H9 (cell line): ENCODE measurements at regions not wholly inside any gene's neighbourhood (a gene's known extent, or its start where the extent isn't known, plus 50 kb on each side); places are given as distances from the start of the nearest gene placed in this dataset.
A peak's percentile ranks its signal among the peaks of the same experiment; 100 is the strongest.

Experiments used
- DNase-seq: peaks from one replicate; pipeline ENCODE4 v3.0.0-alpha.2; 2017
- H2AFZ ChIP-seq: one replicate; pipeline ENCODE4 v1.6.1; 2013; ENCODE audit warnings: mild to moderate bottlenecking, low read length, control low read depth, moderate library complexity
- H2AK5ac ChIP-seq: 2 replicates; pipeline ENCODE4 v1.6.1; 2013; ENCODE audit warnings: low read length, control low read depth, mixed read lengths; ENCODE audit not compliant: insufficient read length
- H2BK120ac ChIP-seq: one replicate; pipeline ENCODE4 v1.6.1; 2013; ENCODE audit warnings: low read depth, mild to moderate bottlenecking, low read length, control low read depth, inconsistent platforms; ENCODE audit not compliant: poor library complexity, severe bottlenecking
- H2BK12ac ChIP-seq: 2 replicates; pipeline ENCODE4 v1.6.1; 2013; ENCODE audit warnings: low read length, control low read depth, mixed read lengths, low read depth; ENCODE audit not compliant: insufficient read length
- H2BK15ac ChIP-seq: 2 replicates; pipeline ENCODE4 v1.6.1; 2013; ENCODE audit warnings: low read depth, low read length, control low read depth
- H2BK20ac ChIP-seq: one replicate; pipeline ENCODE4 v1.6.1; 2013; ENCODE audit warnings: low read depth, mild to moderate bottlenecking, low read length, control low read depth, inconsistent platforms; ENCODE audit not compliant: poor library complexity, severe bottlenecking
- H2BK5ac ChIP-seq: 2 replicates; pipeline ENCODE4 v1.6.1; 2013; ENCODE audit warnings: low read length, control low read depth, mixed read lengths; ENCODE audit not compliant: insufficient read length
- H3K14ac ChIP-seq: 2 replicates; pipeline ENCODE4 v1.6.1; 2013; ENCODE audit warnings: low read length, control low read depth; ENCODE audit not compliant: insufficient read depth
- H3K18ac ChIP-seq: 2 replicates; pipeline ENCODE4 v1.6.1; 2013; ENCODE audit warnings: low read depth, mild to moderate bottlenecking, mixed read lengths, low read length, control low read depth; ENCODE audit not compliant: insufficient read length
- H3K23ac ChIP-seq: 2 replicates; pipeline ENCODE4 v1.6.1; 2013; ENCODE audit warnings: low read length, control low read depth, mixed read lengths, low read depth; ENCODE audit not compliant: insufficient read length
- H3K23me2 ChIP-seq: 2 replicates; pipeline ENCODE4 v1.6.1; 2013; ENCODE audit warnings: low read depth, mild to moderate bottlenecking, mixed read lengths, low read length, control low read depth; ENCODE audit not compliant: insufficient read length, poor library complexity, severe bottlenecking
- H3K27ac ChIP-seq: 2 replicates; pipeline ENCODE4 v1.5.1; 2013; ENCODE audit warnings: low read length, control low read depth, mixed read lengths, low read depth; ENCODE audit not compliant: insufficient read length
- H3K27me3 ChIP-seq: 2 replicates; pipeline ENCODE4 v1.6.1; 2013; ENCODE audit warnings: low read length, control low read depth, inconsistent platforms; ENCODE audit not compliant: insufficient read depth
- H3K4ac ChIP-seq: 2 replicates; pipeline ENCODE4 v1.6.1; 2013; ENCODE audit warnings: low read depth, mild to moderate bottlenecking, control low read depth, inconsistent platforms, low read length, moderate library complexity
- H3K4me1 ChIP-seq: 2 replicates; pipeline ENCODE4 v1.6.1; 2013; ENCODE audit warnings: low read length, control low read depth, inconsistent platforms; ENCODE audit not compliant: insufficient read depth
- H3K4me2 ChIP-seq: 2 replicates; pipeline ENCODE4 v1.6.1; 2013; ENCODE audit warnings: low read length, control low read depth, mixed read lengths; ENCODE audit not compliant: insufficient read length, insufficient read depth
- H3K56ac ChIP-seq: 2 replicates; pipeline ENCODE4 v1.6.1; 2013; ENCODE audit warnings: low read depth, mild to moderate bottlenecking, mixed read lengths, low read length, control low read depth; ENCODE audit not compliant: insufficient read length
- H3K79me1 ChIP-seq: 2 replicates; pipeline ENCODE4 v1.6.1; 2013; ENCODE audit warnings: low read depth, mild to moderate bottlenecking, moderate library complexity, low read length, control low read depth, inconsistent platforms; ENCODE audit not compliant: insufficient read depth, poor library complexity, severe bottlenecking
- H3K79me2 ChIP-seq: 2 replicates; pipeline ENCODE4 v1.6.1; 2013; ENCODE audit warnings: low read length, control low read depth, inconsistent platforms; ENCODE audit not compliant: insufficient read depth
- H3K9ac ChIP-seq: 2 replicates; pipeline ENCODE4 v1.6.1; 2013; ENCODE audit warnings: low read length, control low read depth, mixed read lengths; ENCODE audit not compliant: insufficient read length; ENCODE audit errors: extremely low read depth
- H3K9me3 ChIP-seq: one replicate; pipeline ENCODE4 v1.6.1; 2013; ENCODE audit warnings: low read depth, low read length, inconsistent platforms; ENCODE audit not compliant: control insufficient read depth
- H3T11ph ChIP-seq: one replicate; pipeline ENCODE4 v1.6.1; 2013; ENCODE audit warnings: mild to moderate bottlenecking, low read length, control low read depth, inconsistent platforms
- H4K20me1 ChIP-seq: one replicate; pipeline ENCODE4 v1.6.1; 2013; ENCODE audit not compliant: control insufficient read depth, insufficient read length, insufficient read depth
- H4K5ac ChIP-seq: 2 replicates; pipeline ENCODE4 v1.6.1; 2013; ENCODE audit warnings: low read depth, mild to moderate bottlenecking, mixed read lengths, low read length, control low read depth; ENCODE audit not compliant: insufficient read length
- H4K8ac ChIP-seq: replicated peaks from 2 replicates; pipeline ENCODE4 v1.6.1; 2013; ENCODE audit warnings: low read length, control low read depth, mixed read lengths, low read depth; ENCODE audit not compliant: insufficient read length
- H4K91ac ChIP-seq: 2 replicates; pipeline ENCODE4 v1.6.1; 2013; ENCODE audit warnings: low read depth, mild to moderate bottlenecking, moderate library complexity, mixed read lengths, low read length, control low read depth; ENCODE audit not compliant: insufficient read length
- H3K27ac Mint-ChIP-seq, 3 experiments: 2 replicates in 2 of 3; 3 replicates in 1 of 3; pipeline ENCODE4 v1.8.0; 2020 to 2021; ENCODE audit warnings: mixed read lengths in 3 of 3, mild to moderate bottlenecking in 1 of 3, moderate library complexity in 1 of 3
- H3K27me3 Mint-ChIP-seq: 2 replicates; pipeline ENCODE4 v1.8.0; 2021; ENCODE audit warnings: low read depth, mild to moderate bottlenecking, moderate library complexity, mixed read lengths
- H3K36me3 Mint-ChIP-seq, 3 experiments: 2 replicates in 2 of 3; 3 replicates in 1 of 3; pipeline ENCODE4 v1.8.0; 2020 to 2021; ENCODE audit warnings: low read depth in 3 of 3, mixed read lengths in 3 of 3; ENCODE audit not compliant: insufficient read depth in 1 of 3
- H3K4me1 Mint-ChIP-seq, 2 experiments: 2 replicates each; pipeline ENCODE4 v1.8.0; 2020; ENCODE audit warnings: mixed read lengths in 2 of 2
- H3K4me3 Mint-ChIP-seq, 2 experiments: 2 replicates in 1 of 2; 3 replicates in 1 of 2; pipeline ENCODE4 v1.8.0; 2020 to 2021; ENCODE audit warnings: mild to moderate bottlenecking in 2 of 2, mixed read lengths in 2 of 2, moderate library complexity in 1 of 2
- H3K9me3 Mint-ChIP-seq, 2 experiments: 2 replicates in 1 of 2; 3 replicates in 1 of 2; pipeline ENCODE4 v1.8.0; 2020; ENCODE audit warnings: mild to moderate bottlenecking in 2 of 2, mixed read lengths in 2 of 2, moderate library complexity in 1 of 2
- WGBS: extraction: QIAGEN DNeasy Blood & Tissue Kit; methylation state at CpG from one replicate; pipeline ENCODE4 v1.1.7; 2013; ENCODE audit warnings: missing lambda C conversion rate, low lambda C conversion rate, mixed read lengths; ENCODE audit not compliant: insufficient read length; ENCODE audit errors: extremely low coverage; 5-methylcytosine and 5-hydroxymethylcytosine counted together
- TF ChIP-seq, protein P1 (sequence below): fragments of 200-600 bp; sonication (generic); conservative IDR thresholded peaks from 3 replicates; pipeline ENCODE4 v1.8.0; 2021; ENCODE audit warnings: antibody characterized with exemption, mild to moderate bottlenecking

GRCh38 chr1:59138402-59138801 is 158.5 kb upstream of the FGGY start:
- no peaks in the 10 kb centered on the region for H3K9me3 ChIP-seq
- H3K14ac ChIP-seq: no peak overlapping the region
- H4K8ac ChIP-seq: no peak overlapping the region
- H4K91ac ChIP-seq: no peak overlapping the region
- no peaks in the 10 kb centered on the region for H3K27me3 ChIP-seq
- peak overlapping the region; percentile 26 for H2BK120ac ChIP-seq
- no peak overlapping the region for H3T11ph ChIP-seq
- no peaks in the 10 kb centered on the region for H3K9me3 Mint-ChIP-seq
- no peak overlapping the region for H4K5ac ChIP-seq
- H2BK12ac ChIP-seq: no peak overlapping the region
- H3K27ac Mint-ChIP-seq: no peak overlapping the region
- no peak overlapping the region for H3K23ac ChIP-seq
- H3K23me2 ChIP-seq: no peaks in the 10 kb centered on the region
- no peaks in the 10 kb centered on the region for H3K79me2 ChIP-seq
- H3K27me3 Mint-ChIP-seq: no peaks in the 10 kb centered on the region
- H2BK5ac ChIP-seq: no peak overlapping the region
- H3K56ac ChIP-seq: no peak overlapping the region
- no peak overlapping the region for H2AK5ac ChIP-seq
- H2BK15ac ChIP-seq: no peak overlapping the region
- no CpG with 5 or more reads among the region's 5 CpGs for WGBS
- H4K20me1 ChIP-seq: no peaks in the 10 kb centered on the region
- no peak overlapping the region for H2AFZ ChIP-seq
- no peaks in the 10 kb centered on the region for H3K36me3 Mint-ChIP-seq
- no peak overlapping the region for H3K18ac ChIP-seq
- peaks cover 16 to 26% of the 10 kb centered on the region in 2 experiments for H3K4me1 Mint-ChIP-seq
- no peak overlapping the region for H3K9ac ChIP-seq
- no peak overlapping the region for H3K4me3 Mint-ChIP-seq
- H3K4ac ChIP-seq: no peak overlapping the region
- TF ChIP-seq, protein P1, sequence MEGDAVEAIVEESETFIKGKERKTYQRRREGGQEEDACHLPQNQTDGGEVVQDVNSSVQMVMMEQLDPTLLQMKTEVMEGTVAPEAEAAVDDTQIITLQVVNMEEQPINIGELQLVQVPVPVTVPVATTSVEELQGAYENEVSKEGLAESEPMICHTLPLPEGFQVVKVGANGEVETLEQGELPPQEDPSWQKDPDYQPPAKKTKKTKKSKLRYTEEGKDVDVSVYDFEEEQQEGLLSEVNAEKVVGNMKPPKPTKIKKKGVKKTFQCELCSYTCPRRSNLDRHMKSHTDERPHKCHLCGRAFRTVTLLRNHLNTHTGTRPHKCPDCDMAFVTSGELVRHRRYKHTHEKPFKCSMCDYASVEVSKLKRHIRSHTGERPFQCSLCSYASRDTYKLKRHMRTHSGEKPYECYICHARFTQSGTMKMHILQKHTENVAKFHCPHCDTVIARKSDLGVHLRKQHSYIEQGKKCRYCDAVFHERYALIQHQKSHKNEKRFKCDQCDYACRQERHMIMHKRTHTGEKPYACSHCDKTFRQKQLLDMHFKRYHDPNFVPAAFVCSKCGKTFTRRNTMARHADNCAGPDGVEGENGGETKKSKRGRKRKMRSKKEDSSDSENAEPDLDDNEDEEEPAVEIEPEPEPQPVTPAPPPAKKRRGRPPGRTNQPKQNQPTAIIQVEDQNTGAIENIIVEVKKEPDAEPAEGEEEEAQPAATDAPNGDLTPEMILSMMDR: no peak
- no peak for DNase-seq
- H3K4me2 ChIP-seq: no peak overlapping the region
- H2BK20ac ChIP-seq: no peak overlapping the region
- H3K79me1 ChIP-seq: no peaks in the 10 kb centered on the region
- no peak overlapping the region for H3K27ac ChIP-seq
- peaks cover 8% of the 10 kb centered on the region; the same call in 1 of the 2 replicates for H3K4me1 ChIP-seq
